Liver (tissue), 7 donors: ENCODE measurements at regions not wholly inside any gene's neighbourhood (a gene's known extent, or its start where the extent isn't known, plus 50 kb on each side); places are given as distances from the start of the nearest gene placed in this dataset.

ENCODE experiments used
- DNase-seq: peaks from one replicate; pipeline ENCODE4 v3.0.0-alpha.2; 2017; ENCODE audit warnings: low spot score
- H3K27ac ChIP-seq, 2 donors: one replicate each; pipeline ENCODE4 v1.7.0; 2013; ENCODE audit warnings: inconsistent platforms in 2 of 2, low read length in 2 of 2, control low read depth in 1 of 2, low read depth in 1 of 2, mild to moderate bottlenecking in 1 of 2
- H3K27me3 ChIP-seq, 4 donors: one replicate each; pipeline versions ENCODE4 v1.6.1 to v1.7.0; 2013; ENCODE audit warnings: low read length in 3 of 4, inconsistent platforms in 1 of 4, mild to moderate bottlenecking in 1 of 4, moderate library complexity in 1 of 4; ENCODE audit not compliant: control insufficient read depth in 4 of 4, insufficient read depth in 4 of 4
- H3K36me3 ChIP-seq, 4 donors: one replicate each; pipeline versions ENCODE4 v1.6.1 to v1.7.0; 2013; ENCODE audit warnings: low read length in 3 of 4, mild to moderate bottlenecking in 3 of 4, low read depth in 1 of 4, moderate library complexity in 1 of 4; ENCODE audit not compliant: control insufficient read depth in 4 of 4, insufficient read depth in 3 of 4
- H3K4me1 ChIP-seq, 4 donors: one replicate each; pipeline versions ENCODE4 v1.6.1 to v1.7.0; 2013; ENCODE audit warnings: low read length in 3 of 4, mild to moderate bottlenecking in 3 of 4, moderate library complexity in 1 of 4; ENCODE audit not compliant: control insufficient read depth in 4 of 4, insufficient read depth in 4 of 4
- H3K4me3 ChIP-seq, 3 donors: one replicate each; pipeline versions ENCODE4 v1.6.1 to v1.7.0; 2013; ENCODE audit warnings: low read length in 3 of 3, control low read depth in 1 of 3, low read depth in 1 of 3, mild to moderate bottlenecking in 1 of 3
- H3K9ac ChIP-seq, 2 donors: one replicate each; pipeline ENCODE4 v1.7.0; 2013; ENCODE audit warnings: low read length in 2 of 2, mild to moderate bottlenecking in 2 of 2, moderate library complexity in 2 of 2, control low read depth in 1 of 2, low read depth in 1 of 2
- H3K9me3 ChIP-seq, 4 donors: one replicate each; pipeline versions ENCODE4 v1.6.1 to v1.7.0; 2013; ENCODE audit warnings: low read length in 3 of 4; ENCODE audit not compliant: control insufficient read depth in 4 of 4
- EGR1 ChIP-seq, 2 donors: IDR thresholded peaks; 2 replicates each; pipeline ENCODE4 v1.6.1; 2016 to 2018; ENCODE audit warnings: antibody characterized with exemption in 2 of 2, low read depth in 2 of 2
- FOXA1 ChIP-seq: IDR thresholded peaks from 2 replicates; pipeline ENCODE4 v1.6.1; 2016; ENCODE audit warnings: antibody characterized with exemption
- FOXA2 ChIP-seq: IDR thresholded peaks from 2 replicates; pipeline ENCODE4 v1.6.1; 2016; ENCODE audit warnings: antibody characterized with exemption
- GABPA ChIP-seq, 2 donors: IDR thresholded peaks in 1 of 2; conservative IDR thresholded peaks in 1 of 2; 2 replicates each; pipeline ENCODE4 v1.6.1; 2016; ENCODE audit warnings: antibody characterized with exemption in 2 of 2, mild to moderate bottlenecking in 1 of 2, moderate library complexity in 1 of 2
- HNF4A ChIP-seq, 2 donors: conservative IDR thresholded peaks; 2 replicates each; pipeline ENCODE4 v1.6.1; 2016; ENCODE audit warnings: antibody characterized with exemption in 2 of 2, mild to moderate bottlenecking in 2 of 2
- HNF4G ChIP-seq: IDR thresholded peaks from 2 replicates; pipeline ENCODE4 v1.6.1; 2016; ENCODE audit warnings: antibody characterized with exemption
- JUND ChIP-seq, 2 donors: IDR thresholded peaks; 2 replicates each; pipeline ENCODE4 v1.6.1; 2016; ENCODE audit warnings: antibody characterized with exemption in 2 of 2
- MAX ChIP-seq: IDR thresholded peaks from 2 replicates; pipeline ENCODE4 v1.6.1; 2016; ENCODE audit warnings: antibody characterized with exemption
- NR2F2 ChIP-seq: IDR thresholded peaks from 2 replicates; pipeline ENCODE4 v1.6.1; 2016; ENCODE audit warnings: antibody characterized with exemption
- RXRA ChIP-seq, 2 donors: IDR thresholded peaks; 2 replicates each; pipeline ENCODE4 v1.6.1; 2017 to 2018; ENCODE audit warnings: antibody characterized with exemption in 2 of 2, mild to moderate bottlenecking in 1 of 2
- SP1 ChIP-seq: IDR thresholded peaks from 2 replicates; pipeline ENCODE4 v1.6.1; 2018; ENCODE audit warnings: antibody characterized with exemption, mild to moderate bottlenecking
- TAF1 ChIP-seq: conservative IDR thresholded peaks from 2 replicates; pipeline ENCODE4 v1.6.1; 2016; ENCODE audit warnings: antibody characterized with exemption, mild to moderate bottlenecking
- ZBTB33 ChIP-seq: IDR thresholded peaks from 2 replicates; pipeline ENCODE4 v1.6.1; 2016; ENCODE audit warnings: antibody characterized with exemption
- WGBS: extraction: QIAGEN DNeasy Blood & Tissue Kit; methylation state at CpG from one replicate; pipeline ENCODE4 v1.1.7; 2013; 5-methylcytosine and 5-hydroxymethylcytosine counted together
- TF ChIP-seq, protein P1 (sequence below): IDR thresholded peaks from 2 replicates; pipeline ENCODE4 v1.6.1; 2016; ENCODE audit warnings: antibody characterized with exemption, mild to moderate bottlenecking
- donor health status: healthy.
- donor health status: healthy.
- donor health status: healthy.
- donor health status: healthy.

DNA sequence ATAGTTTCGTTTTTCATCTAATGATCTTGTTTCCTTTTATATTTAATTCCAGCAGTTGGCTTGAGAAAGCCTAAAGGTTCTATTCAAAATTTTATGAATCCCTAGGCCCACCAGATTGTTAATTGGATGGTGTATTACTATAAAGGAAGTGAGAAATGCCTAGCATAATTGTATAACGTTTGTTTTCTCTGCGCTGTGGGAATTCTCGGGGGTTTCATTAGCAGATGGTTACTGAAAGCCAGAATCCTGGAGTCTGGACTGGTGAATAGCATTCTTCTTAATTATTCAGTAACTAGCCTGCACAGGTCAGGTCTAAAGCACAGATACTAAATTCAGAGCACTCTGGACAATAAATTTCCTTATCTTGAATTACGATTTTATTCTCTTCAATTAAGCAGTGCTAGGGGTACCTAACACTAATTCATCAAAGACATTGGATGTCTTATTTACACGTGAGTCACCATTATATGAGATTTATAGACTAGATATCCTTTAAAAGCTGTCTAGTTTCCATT lies 459.4 kb downstream of the DTHD1 start:
- H3K27me3 ChIP-seq: no peaks in the 10 kb centered on the region
- H3K4me3 ChIP-seq: no peak overlapping the region
- H3K9ac ChIP-seq: no peak overlapping the region
- no peaks in the 10 kb centered on the region for H3K36me3 ChIP-seq
- H3K27ac ChIP-seq: no peak overlapping the region
- no peaks in the 10 kb centered on the region for H3K9me3 ChIP-seq
- DNase-seq: no peak
- TF ChIP-seq EGR1 (IDR thresholded peaks at IDR 0.05; ENCODE audit: low read depth in 2 of 2) (no peak), MAX (no peak), GABPA (IDR thresholded peaks at IDR 0.05 in 1 of 2, conservative IDR thresholded peaks at IDR 0.05 in 1 of 2) (no peak), JUND (IDR thresholded peaks at IDR 0.05) (no peak), FOXA1 (no peak), ZBTB33 (no peak), TAF1 (no peak), RXRA (IDR thresholded peaks at IDR 0.05) (no peak), HNF4A (conservative IDR thresholded peaks at IDR 0.05) (no peak), HNF4G (no peak), SP1 (no peak), FOXA2 (no peak)
- no peaks in the 10 kb centered on the region for H3K4me1 ChIP-seq
- WGBS: 44% methylated on average over 6 of the region's 6 CpGs

GRCh38 chr4:36747277-36748129 lies 466.1 kb downstream of the DTHD1 start:
- 80% methylated on average over 16 of the region's 16 CpGs for WGBS
- H3K9ac ChIP-seq: no peak overlapping the region
- H3K36me3 ChIP-seq: no peaks in the 10 kb centered on the region
- H3K27ac ChIP-seq: no peak overlapping the region
- DNase-seq: no peak
- no peak overlapping the region for H3K4me3 ChIP-seq
- TF ChIP-seq JUND (IDR thresholded peaks at IDR 0.05) (no peak), NR2F2 (no peak), RXRA (IDR thresholded peaks at IDR 0.05) (no peak), EGR1 (IDR thresholded peaks at IDR 0.05; ENCODE audit: low read depth in 2 of 2) (no peak), TAF1 (no peak), HNF4G (no peak), ZBTB33 (no peak), FOXA1 (no peak)
- TF ChIP-seq, protein P1, sequence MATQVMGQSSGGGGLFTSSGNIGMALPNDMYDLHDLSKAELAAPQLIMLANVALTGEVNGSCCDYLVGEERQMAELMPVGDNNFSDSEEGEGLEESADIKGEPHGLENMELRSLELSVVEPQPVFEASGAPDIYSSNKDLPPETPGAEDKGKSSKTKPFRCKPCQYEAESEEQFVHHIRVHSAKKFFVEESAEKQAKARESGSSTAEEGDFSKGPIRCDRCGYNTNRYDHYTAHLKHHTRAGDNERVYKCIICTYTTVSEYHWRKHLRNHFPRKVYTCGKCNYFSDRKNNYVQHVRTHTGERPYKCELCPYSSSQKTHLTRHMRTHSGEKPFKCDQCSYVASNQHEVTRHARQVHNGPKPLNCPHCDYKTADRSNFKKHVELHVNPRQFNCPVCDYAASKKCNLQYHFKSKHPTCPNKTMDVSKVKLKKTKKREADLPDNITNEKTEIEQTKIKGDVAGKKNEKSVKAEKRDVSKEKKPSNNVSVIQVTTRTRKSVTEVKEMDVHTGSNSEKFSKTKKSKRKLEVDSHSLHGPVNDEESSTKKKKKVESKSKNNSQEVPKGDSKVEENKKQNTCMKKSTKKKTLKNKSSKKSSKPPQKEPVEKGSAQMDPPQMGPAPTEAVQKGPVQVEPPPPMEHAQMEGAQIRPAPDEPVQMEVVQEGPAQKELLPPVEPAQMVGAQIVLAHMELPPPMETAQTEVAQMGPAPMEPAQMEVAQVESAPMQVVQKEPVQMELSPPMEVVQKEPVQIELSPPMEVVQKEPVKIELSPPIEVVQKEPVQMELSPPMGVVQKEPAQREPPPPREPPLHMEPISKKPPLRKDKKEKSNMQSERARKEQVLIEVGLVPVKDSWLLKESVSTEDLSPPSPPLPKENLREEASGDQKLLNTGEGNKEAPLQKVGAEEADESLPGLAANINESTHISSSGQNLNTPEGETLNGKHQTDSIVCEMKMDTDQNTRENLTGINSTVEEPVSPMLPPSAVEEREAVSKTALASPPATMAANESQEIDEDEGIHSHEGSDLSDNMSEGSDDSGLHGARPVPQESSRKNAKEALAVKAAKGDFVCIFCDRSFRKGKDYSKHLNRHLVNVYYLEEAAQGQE: no peak
- no peaks in the 10 kb centered on the region for H3K4me1 ChIP-seq
- no peaks in the 10 kb centered on the region for H3K9me3 ChIP-seq
- H3K27me3 ChIP-seq: no peaks in the 10 kb centered on the region
